ENCODE measurements at regions not wholly inside any gene's neighbourhood (a gene's known extent, or its start where the extent isn't known, plus 50 kb on each side); places are given as distances from the start of the nearest gene placed in this dataset.

GRCh38 chr3:103048068-103048722, 613.4 kb downstream of the ZPLD1 start:
- H3K4me3 ChIP-seq = no peak overlapping the region
- intact Hi-C loops (cut with DNase I) = no loop called here
- no peaks in the 10 kb centered on the region for H3K36me3 ChIP-seq
- DNase-seq (ENCODE audit: extremely low spot score in 2 of 2) = no peak
- no peaks in the 10 kb centered on the region for H3K9me3 ChIP-seq
- H3K4me1 ChIP-seq = no peaks in the 10 kb centered on the region
- no peak overlapping the region for H3K27ac ChIP-seq
- no peak for TF ChIP-seq POLR2AphosphoS5 (IDR thresholded peaks at IDR 0.05; ENCODE audit: insufficient read depth in 1 of 2, low read depth in 1 of 2)
- TF ChIP-seq POLR2A (IDR thresholded peaks at IDR 0.05) = no peak
- no peak for TF ChIP-seq CTCF (IDR thresholded peaks at IDR 0.05)
- H3K27me3 ChIP-seq = no peaks in the 10 kb centered on the region

- TF ChIP-seq POLR2A (IDR thresholded peaks at IDR 0.05) = no peak
- no peak for TF ChIP-seq CTCF (IDR thresholded peaks at IDR 0.05)
- no peak for TF ChIP-seq POLR2AphosphoS5 (IDR thresholded peaks at IDR 0.05; ENCODE audit: insufficient read depth in 1 of 2, low read depth in 1 of 2)
- Histone ChIP-seq H3K4me3 (no peak overlapping the region), H3K27ac (no peak overlapping the region), H3K36me3 (no peaks in the 10 kb centered on the region), H3K27me3 (no peaks in the 10 kb centered on the region), H3K4me1 (no peaks in the 10 kb centered on the region), H3K9me3 (no peaks in the 10 kb centered on the region)
- no peak for DNase-seq (ENCODE audit: extremely low spot score in 2 of 2)
- intact Hi-C loops (cut with DNase I) = no loop called here
These were observed 617.5 kb downstream of the ZPLD1 start for GRCh38 chr3:103052236-103052830.

- intact Hi-C loops (cut with DNase I) = no loop called here
- no peak overlapping the region for H3K4me3 ChIP-seq
- DNase-seq (ENCODE audit: extremely low spot score in 2 of 2) = no peak
- H3K36me3 ChIP-seq = no peaks in the 10 kb centered on the region
- TF ChIP-seq CTCF (IDR thresholded peaks at IDR 0.05) = no peak
- H3K9me3 ChIP-seq = no peaks in the 10 kb centered on the region
- no peaks in the 10 kb centered on the region for H3K4me1 ChIP-seq
- no peak overlapping the region for H3K27ac ChIP-seq
- H3K27me3 ChIP-seq = no peaks in the 10 kb centered on the region
These were observed 620.3 kb downstream of the ZPLD1 start for GRCh38 chr3:103055021-103055520.

GRCh38 chr3:103056542-103056941, 621.7 kb downstream of the ZPLD1 start:
- no peak for DNase-seq (ENCODE audit: extremely low spot score in 2 of 2)
- intact Hi-C loops (cut with DNase I) = no loop called here
- Histone ChIP-seq H3K27ac (no peak overlapping the region), H3K4me3 (no peak overlapping the region), H3K9me3 (no peaks in the 10 kb centered on the region), H3K4me1 (no peaks in the 10 kb centered on the region), H3K27me3 (no peaks in the 10 kb centered on the region), H3K36me3 (no peaks in the 10 kb centered on the region)
- TF ChIP-seq POLR2AphosphoS5 (IDR thresholded peaks at IDR 0.05; ENCODE audit: insufficient read depth in 1 of 2, low read depth in 1 of 2) (no peak), POLR2A (IDR thresholded peaks at IDR 0.05) (no peak), CTCF (IDR thresholded peaks at IDR 0.05) (no peak)

GRCh38 chr3:103057003-103057402, 622.2 kb downstream of the ZPLD1 start:
- TF ChIP-seq POLR2A (IDR thresholded peaks at IDR 0.05) (no peak), CTCF (IDR thresholded peaks at IDR 0.05) (no peak), POLR2AphosphoS5 (IDR thresholded peaks at IDR 0.05; ENCODE audit: insufficient read depth in 1 of 2, low read depth in 1 of 2) (no peak)
- Histone ChIP-seq H3K4me3 (no peak overlapping the region), H3K9me3 (no peaks in the 10 kb centered on the region), H3K27ac (no peak overlapping the region), H3K4me1 (no peaks in the 10 kb centered on the region), H3K36me3 (no peaks in the 10 kb centered on the region), H3K27me3 (no peaks in the 10 kb centered on the region)
- intact Hi-C loops (cut with DNase I) = no loop called here
- DNase-seq (ENCODE audit: extremely low spot score in 2 of 2) = no peak
